K562 (cell line): ENCODE measurements at regions not wholly inside any gene's neighbourhood (a gene's known extent, or its start where the extent isn't known, plus 50 kb on each side); places are given as distances from the start of the nearest gene placed in this dataset.

Experiments
- ATAC-seq: fragments of 200-7000 bp; cut with Tn5 transposase; 3 replicates; pipeline ENCODE4 v1.9.1; 2020; ENCODE audit warnings: moderate library complexity
- BruUV-seq: library from RNA; stranded (reverse); fragments of 400-500 nt; replicated peaks from 2 replicates; lab custom pipeline; 2021; lab: Mats Ljungman, UMichigan
- CTCF ChIA-PET: fragments of 300-600 bp; formaldehyde crosslinking; extraction: SDS; loops from one replicate; lab custom pipeline; 2021; ENCODE audit warnings: low intra/inter-chr PET ratio; lab: Yijun Ruan, JAX
- POLR2A ChIA-PET: fragments of 300-600, 350-650 bp; sonication (Branson Sonifier 250); formaldehyde crosslinking; extraction: SDS; loops from one replicate; lab custom pipeline; 2021; ENCODE audit warnings: antibody characterized with exemption, inconsistent platforms; lab: Yijun Ruan, JAX
- DNase-seq, 4 experiments: peaks; one replicate each; pipeline versions ENCODE4 v3.0.0 to v3.0.0-alpha.2; 2011 to 2018; ENCODE audit warnings: low spot score in 3 of 4, mixed read lengths in 3 of 4; ENCODE audit errors: extremely low read depth in 1 of 4
- FAIRE-seq: peaks from 2 replicates; lab custom pipeline; 2011; peaks lifted over from hg19 to GRCh38; lab: Jason Lieb, UNC
- H2AFZ ChIP-seq: 2 replicates; pipeline ENCODE4 v1.6.0; 2011; ENCODE audit warnings: low read depth, low read length, control low read depth, inconsistent platforms
- H3K27ac ChIP-seq: fragments of 200-600 bp; 3 replicates; pipeline ENCODE4 v1.8.0; 2011; ENCODE audit warnings: low read depth, mild to moderate bottlenecking, control low read depth, inconsistent platforms, low read length, moderate library complexity, mixed read lengths; ENCODE audit errors: extremely low read depth
- H3K27me3 ChIP-seq, 2 experiments: fragments of 300-600 bp in 1 of 2; 2 replicates in 1 of 2; 3 replicates in 1 of 2; pipeline versions ENCODE4 v1.6.0 to v1.8.0; 2011; ENCODE audit warnings: inconsistent platforms in 2 of 2, low read length in 2 of 2, mild to moderate bottlenecking in 1 of 2, mixed read lengths in 1 of 2, moderate library complexity in 1 of 2; ENCODE audit not compliant: control insufficient read depth in 2 of 2, insufficient read depth in 2 of 2
- H3K36me3 ChIP-seq: fragments of 300-600 bp; 3 replicates; pipeline ENCODE4 v1.8.0; 2011; ENCODE audit warnings: mild to moderate bottlenecking, low read length, inconsistent platforms; ENCODE audit not compliant: control insufficient read depth, insufficient read depth
- H3K4me1 ChIP-seq, 2 experiments: fragments of 200-600 bp in 1 of 2; replicated peaks in 1 of 2; 2 replicates in 1 of 2; 3 replicates in 1 of 2; pipeline versions ENCODE4 v1.5.1 to v1.8.0; 2011; ENCODE audit warnings: inconsistent platforms in 2 of 2, low read length in 2 of 2, mild to moderate bottlenecking in 1 of 2, mixed read lengths in 1 of 2, moderate library complexity in 1 of 2; ENCODE audit not compliant: control insufficient read depth in 2 of 2, insufficient read depth in 2 of 2
- H3K4me2 ChIP-seq: 2 replicates; pipeline ENCODE4 v1.6.1; 2011; ENCODE audit warnings: low read length, control low read depth, inconsistent platforms, mixed read lengths; ENCODE audit not compliant: insufficient read depth
- H3K4me3 ChIP-seq: fragments of 200-600 bp; sonication (generic), shearing (Covaris generic); 2 replicates; pipeline ENCODE4 v1.5.1; 2016; ENCODE audit warnings: control low read depth, inconsistent platforms
- H3K79me2 ChIP-seq: fragments of 200-600 bp; 3 replicates; pipeline ENCODE4 v1.8.0; 2011; ENCODE audit warnings: low read length, inconsistent platforms; ENCODE audit not compliant: control insufficient read depth, insufficient read depth
- H3K9ac ChIP-seq, 2 experiments: 2 replicates each; pipeline versions ENCODE4 v1.6.0 to v1.6.1; 2011; ENCODE audit warnings: low read depth in 2 of 2, low read length in 2 of 2, control low read depth in 1 of 2, inconsistent platforms in 1 of 2, mild to moderate bottlenecking in 1 of 2, mixed read lengths in 1 of 2; ENCODE audit not compliant: insufficient read depth in 1 of 2
- H3K9me1 ChIP-seq: one replicate; pipeline ENCODE4 v1.6.0; 2011; ENCODE audit warnings: inconsistent platforms, mild to moderate bottlenecking, low read length, moderate library complexity; ENCODE audit not compliant: control insufficient read depth, insufficient read depth
- H3K9me3 ChIP-seq: replicated peaks from 2 replicates; pipeline ENCODE4 v1.5.1; 2011; ENCODE audit warnings: low read depth, low read length, inconsistent platforms; ENCODE audit not compliant: control insufficient read depth, insufficient read depth
- H4K20me1 ChIP-seq: replicated peaks from 2 replicates; pipeline ENCODE4 v1.6.1; 2011; ENCODE audit warnings: low read length, inconsistent platforms, mixed read lengths; ENCODE audit not compliant: control insufficient read depth, insufficient read depth
- ASH1L ChIP-seq: fragments of 450-650 bp; IDR thresholded peaks from 2 replicates; pipeline ENCODE4 v1.6.1; 2018; ENCODE audit warnings: borderline replicate concordance, mild to moderate bottlenecking, low read depth; ENCODE audit not compliant: partially characterized antibody
- GMEB1 ChIP-seq: fragments of 250-450 bp; sonication (Bioruptor Pico); IDR thresholded peaks from 2 replicates; pipeline ENCODE4 v1.4.0; 2020; ENCODE audit warnings: mild to moderate bottlenecking
- HNRNPL ChIP-seq: fragments of 200-400 bp; formaldehyde crosslinking; IDR thresholded peaks from 2 replicates; pipeline ENCODE4 v1.6.1; 2017; ENCODE audit warnings: low read depth, mild to moderate bottlenecking, low read length
- ZFP1 ChIP-seq: fragments of 450-650 bp; formaldehyde crosslinking; IDR thresholded peaks from 2 replicates; pipeline ENCODE4 v1.4.0; 2020; ENCODE audit warnings: mild to moderate bottlenecking, mixed read lengths
- ZNF12 ChIP-seq: sonication (generic); formaldehyde crosslinking; IDR thresholded peaks from 2 replicates; pipeline ENCODE4 v1.4.0; 2020; ENCODE audit warnings: mild to moderate bottlenecking, missing genetic modification reagents
- in situ Hi-C: fragments of 300-500 bp; cut with MboI; formaldehyde crosslinking; loops from 4 replicates; pipeline ENCODE4 v1.15.0; 2018; ENCODE audit warnings: inconsistent platforms, mixed read lengths
- intact Hi-C: fragments of 100-400 bp; cut with micrococcal nuclease; formaldehyde crosslinking; loops from 2 replicates; pipeline ENCODE4 v1.14.2; 2022
- TF ChIP-seq, protein P1 (sequence below): sonication (generic); formaldehyde crosslinking; IDR thresholded peaks from 2 replicates; pipeline ENCODE4 v1.8.1; 2022; ENCODE audit warnings: missing genetic modification reagents

DNA sequence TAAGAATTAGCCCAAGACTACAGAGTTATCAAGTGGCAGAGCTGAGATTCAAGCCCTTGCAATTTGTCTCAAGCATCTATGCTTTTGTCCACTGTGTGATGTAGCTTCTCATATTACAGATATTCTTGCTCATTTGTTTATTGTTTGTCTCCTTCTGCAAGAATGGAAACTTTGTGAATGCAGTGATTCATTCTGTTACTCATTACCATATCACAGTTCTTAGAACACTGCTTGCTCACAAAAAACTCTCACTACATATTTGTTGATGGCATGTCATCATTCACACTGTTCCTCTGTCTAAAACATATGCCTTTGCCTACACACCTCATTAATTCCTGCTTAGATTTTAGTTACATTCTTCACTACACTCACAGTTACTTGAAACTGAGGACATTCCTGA lies 1198.9 kb downstream of the PLA2G4A start:
- FAIRE-seq, result no peak
- TF ChIP-seq ZFP1 (CRISPR knock-in tag), result no peak
- TF ChIP-seq HNRNPL, result no peak
- TF ChIP-seq ASH1L, result no peak
- no peak for TF ChIP-seq ZNF12
- TF ChIP-seq GMEB1 (CRISPR knock-in tag), result no peak
- TF ChIP-seq, protein P1, sequence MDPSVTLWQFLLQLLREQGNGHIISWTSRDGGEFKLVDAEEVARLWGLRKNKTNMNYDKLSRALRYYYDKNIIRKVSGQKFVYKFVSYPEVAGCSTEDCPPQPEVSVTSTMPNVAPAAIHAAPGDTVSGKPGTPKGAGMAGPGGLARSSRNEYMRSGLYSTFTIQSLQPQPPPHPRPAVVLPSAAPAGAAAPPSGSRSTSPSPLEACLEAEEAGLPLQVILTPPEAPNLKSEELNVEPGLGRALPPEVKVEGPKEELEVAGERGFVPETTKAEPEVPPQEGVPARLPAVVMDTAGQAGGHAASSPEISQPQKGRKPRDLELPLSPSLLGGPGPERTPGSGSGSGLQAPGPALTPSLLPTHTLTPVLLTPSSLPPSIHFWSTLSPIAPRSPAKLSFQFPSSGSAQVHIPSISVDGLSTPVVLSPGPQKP (CRISPR knock-in tag), result no peak
- TF ChIP-seq, all 486 proteins: peak for 0
- no peak for DNase-seq
- Histone ChIP-seq H3K27me3 (no peaks in the 10 kb centered on the region), H3K27ac (no peak overlapping the region), H3K9ac (no peak overlapping the region), H4K20me1 (no peaks in the 10 kb centered on the region), H3K4me3 (no peak overlapping the region), H3K9me3 (no peaks in the 10 kb centered on the region; the same call in 1 of the 2 replicates), H3K9me1 (no peaks in the 10 kb centered on the region), H3K4me1 (no peaks in the 10 kb centered on the region), H3K4me2 (no peak overlapping the region), H3K36me3 (no peaks in the 10 kb centered on the region), H2AFZ (no peak overlapping the region), H3K79me2 (no peaks in the 10 kb centered on the region)
- ChIA-PET CTCF (no interaction called here), POLR2A (no interaction called here)
- in situ Hi-C loops (no loop called here), intact Hi-C loops (no loop called here)
- ATAC-seq, result no peak
- BruUV-seq, result no TSS peak
